HG03520 (cell line): ENCODE measurements at regions not wholly inside any gene's neighbourhood (a gene's known extent, or its start where the extent isn't known, plus 50 kb on each side); places are given as distances from the start of the nearest gene placed in this dataset.

Source experiments
- ATAC-seq: cut with Tn5 transposase; IDR thresholded peaks from one replicate; pipeline ENCODE4 v1.9.1; 2021; ENCODE audit warnings: mild to moderate bottlenecking, moderate library complexity; ENCODE audit not compliant: unreplicated experiment

GRCh38 chr13:26967119-26968038, 204.2 kb downstream of the USP12 start:
- no peak for ATAC-seq

- no peak for ATAC-seq
These were observed 204.9 kb downstream of the USP12 start for GRCh38 chr13:26966701-26967080.

GRCh38 chr13:26965952-26966700, 205.5 kb downstream of the USP12 start:
- no peak for ATAC-seq

- ATAC-seq, result no peak
These were observed 204.0 kb upstream of the GPR12 start for GRCh38 chr13:26964278-26965250.

- ATAC-seq, result no peak
These were observed 202.1 kb upstream of the GPR12 start for GRCh38 chr13:26962671-26963070.

- ATAC-seq, result no peak
These were observed 201.5 kb upstream of the GPR12 start for GRCh38 chr13:26961890-26962615.

GRCh38 chr13:26957182-26957581, 196.6 kb upstream of the GPR12 start:
- ATAC-seq, result no peak

GRCh38 chr13:26956522-26957142, 196.0 kb upstream of the GPR12 start:
- ATAC-seq, result no peak

- ATAC-seq, result no peak
These were observed 194.4 kb upstream of the GPR12 start for GRCh38 chr13:26954976-26955375.

- ATAC-seq, result no peak
These were observed 192.7 kb upstream of the GPR12 start for GRCh38 chr13:26953291-26953690.

GRCh38 chr13:26952551-26953143, 192.1 kb upstream of the GPR12 start:
- ATAC-seq, result no peak

GRCh38 chr13:26951581-26952177, 191.1 kb upstream of the GPR12 start:
- ATAC-seq, result no peak

- no peak for ATAC-seq
These were observed 190.4 kb upstream of the GPR12 start for GRCh38 chr13:26950968-26951367.

- no peak for ATAC-seq
These were observed 190.0 kb upstream of the GPR12 start for GRCh38 chr13:26950546-26950945.

GRCh38 chr13:26949701-26950502, 189.3 kb upstream of the GPR12 start:
- ATAC-seq, result no peak

GRCh38 chr13:26948353-26948752, 187.8 kb upstream of the GPR12 start:
- no peak for ATAC-seq

- ATAC-seq, result no peak
These were observed 186.2 kb upstream of the GPR12 start for GRCh38 chr13:26946684-26947343.

GRCh38 chr13:26943748-26944147, 183.2 kb upstream of the GPR12 start:
- no peak for ATAC-seq
